ENCODE measurements at regions not wholly inside any gene's neighbourhood (a gene's known extent, or its start where the extent isn't known, plus 50 kb on each side); places are given as distances from the start of the nearest gene placed in this dataset.
A peak's percentile ranks its signal among the peaks of the same experiment; 100 is the strongest.
"Not testable (repeated sequence)": the region's sequence is repeated elsewhere in the genome, so short reads cannot be mapped to it uniquely, and the experiment has no call there.

DNA sequence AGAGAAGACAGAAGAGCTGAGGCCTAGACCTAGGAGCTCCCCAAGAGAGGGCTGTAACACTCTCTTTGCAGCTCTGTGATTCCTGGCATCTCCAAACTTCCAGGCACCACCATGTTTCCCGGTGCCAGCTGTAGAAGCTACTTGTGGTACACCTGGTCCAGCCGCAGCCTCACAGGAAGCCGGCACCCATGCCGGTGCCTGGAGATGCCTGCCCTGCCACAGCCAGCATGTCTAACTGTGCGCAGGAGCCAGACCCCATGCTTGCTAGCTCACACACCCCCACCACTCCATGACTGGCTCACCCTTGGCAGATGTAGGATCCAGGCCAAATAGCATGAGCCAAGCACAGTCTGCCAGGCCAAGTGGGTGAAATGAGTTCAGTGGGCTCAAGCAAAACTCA lies 211.7 kb upstream of the GNAI1 start:
- H3K36me3 Mint-ChIP-seq (ENCODE audit: low read depth): no peaks in the 10 kb centered on the region
- H3K4me1 Mint-ChIP-seq: no peaks in the 10 kb centered on the region
- DNase-seq: no peak
- ChIA-PET CTCF (no interaction called here), POLR2A (no interaction called here)
- H3K9me3 Mint-ChIP-seq: peaks cover 5% of the 10 kb centered on the region
- H3K27ac Mint-ChIP-seq: no peak overlapping the region
- H3K4me3 Mint-ChIP-seq: no peak overlapping the region
- no peaks in the 10 kb centered on the region for H3K27me3 Mint-ChIP-seq

DNA sequence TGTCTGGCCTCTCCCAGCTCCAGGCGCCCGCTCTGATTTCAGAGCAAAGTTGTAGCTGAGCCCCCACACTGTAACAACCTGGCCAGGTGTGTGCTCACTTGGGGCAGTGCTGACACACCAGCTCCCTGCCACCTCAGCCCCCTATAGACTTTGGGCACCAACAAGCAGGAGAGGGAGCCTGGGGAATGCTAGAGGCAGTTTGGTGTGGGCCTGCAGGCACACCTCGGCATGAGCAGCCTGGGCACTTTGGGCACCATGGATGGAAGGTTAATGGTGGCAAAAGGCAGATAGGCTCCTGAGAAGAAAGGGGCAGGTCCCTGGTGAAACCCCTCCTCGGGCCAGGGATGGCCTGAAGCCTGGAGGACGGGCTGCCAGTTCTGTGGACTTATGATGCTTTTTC lies 212.7 kb upstream of the GNAI1 start:
- H3K9me3 Mint-ChIP-seq: peaks cover 5% of the 10 kb centered on the region
- CTCF ChIA-PET: no interaction called here
- POLR2A ChIA-PET: no interaction called here
- H3K27me3 Mint-ChIP-seq: no peaks in the 10 kb centered on the region
- no peaks in the 10 kb centered on the region for H3K36me3 Mint-ChIP-seq (ENCODE audit: low read depth)
- DNase-seq: no peak
- no peak overlapping the region for H3K4me3 Mint-ChIP-seq
- H3K27ac Mint-ChIP-seq: no peak overlapping the region
- H3K4me1 Mint-ChIP-seq: no peaks in the 10 kb centered on the region

DNA sequence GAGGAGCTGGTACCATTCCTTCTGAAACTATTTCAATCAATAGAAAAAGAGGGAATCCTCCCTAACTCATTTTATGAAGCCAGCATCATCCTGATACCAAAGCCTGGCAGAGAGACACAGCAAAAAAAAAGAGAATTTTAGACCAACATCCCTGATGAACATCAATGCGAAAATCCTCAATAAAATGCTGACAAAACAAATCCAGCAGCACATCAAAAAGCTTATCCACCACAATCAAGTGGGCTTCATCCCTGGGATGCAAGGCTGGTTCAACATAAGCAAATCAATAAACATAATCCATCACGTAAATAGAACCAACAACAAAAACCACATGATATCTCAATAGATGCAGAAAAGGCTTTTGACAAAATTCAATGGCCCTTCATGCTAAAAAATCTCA lies 216.0 kb upstream of the GNAI1 start:
- H3K36me3 Mint-ChIP-seq (ENCODE audit: low read depth); DNase-seq; H3K4me3 Mint-ChIP-seq; H3K27ac Mint-ChIP-seq; CTCF ChIA-PET; H3K9me3 Mint-ChIP-seq; H3K27me3 Mint-ChIP-seq; POLR2A ChIA-PET: not testable (repeated sequence)
- peaks cover 11% of the 10 kb centered on the region for H3K4me1 Mint-ChIP-seq

DNA sequence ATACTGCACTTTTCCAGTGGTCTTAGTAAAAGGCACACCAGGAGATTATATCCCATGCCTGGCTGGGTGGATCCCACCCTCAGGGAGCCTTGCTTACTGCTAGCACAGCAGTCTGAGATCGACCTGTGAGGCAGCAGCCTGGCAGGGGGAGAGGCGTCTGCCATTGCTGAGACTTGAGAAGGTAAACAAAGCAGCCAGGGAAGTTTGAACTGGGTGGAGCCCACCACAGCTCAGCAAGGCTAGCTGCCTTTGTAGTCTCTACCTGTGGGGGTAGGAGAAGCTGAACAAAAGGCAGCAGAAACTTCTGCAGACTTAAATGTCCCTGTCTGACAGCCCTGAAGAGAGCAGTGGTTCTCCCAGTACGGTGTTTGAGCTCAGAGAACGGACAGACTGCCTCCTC lies 219.3 kb upstream of the GNAI1 start:
- H3K27me3 Mint-ChIP-seq; H3K9me3 Mint-ChIP-seq; POLR2A ChIA-PET; CTCF ChIA-PET; DNase-seq; H3K36me3 Mint-ChIP-seq (ENCODE audit: low read depth); H3K4me3 Mint-ChIP-seq: not testable (repeated sequence)
- Mint-ChIP-seq H3K4me1 (peaks cover 37% of the 10 kb centered on the region), H3K27ac (peak overlapping the region; percentile 51)

DNA sequence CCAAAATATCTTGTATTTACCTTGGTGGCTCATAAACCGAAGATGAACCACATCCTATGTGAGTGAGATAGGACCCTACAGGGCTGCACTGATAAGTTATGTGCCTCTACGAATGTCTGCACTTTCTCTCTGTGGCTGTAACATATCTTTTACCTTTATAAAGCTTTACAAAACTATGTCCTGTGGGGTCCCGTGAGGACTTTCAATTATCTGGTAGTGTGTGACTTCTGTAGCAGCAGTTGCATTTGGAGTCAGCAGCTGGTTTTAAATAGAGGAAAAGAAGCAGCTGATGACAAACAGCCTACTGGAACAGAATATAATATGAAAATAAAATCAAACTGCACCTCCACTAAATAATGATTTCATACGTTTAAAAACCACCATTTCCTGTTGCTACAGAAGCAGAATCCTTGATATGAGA lies 222.4 kb upstream of the GNAI1 start:
- DNase-seq: peak; percentile 18
- H3K27ac Mint-ChIP-seq: peak overlapping the region; percentile 89
- no peaks in the 10 kb centered on the region for H3K9me3 Mint-ChIP-seq
- peak overlapping the region; percentile 28 for H3K4me3 Mint-ChIP-seq
- H3K36me3 Mint-ChIP-seq (ENCODE audit: low read depth): no peaks in the 10 kb centered on the region
- peaks cover 4% of the 10 kb centered on the region for H3K27me3 Mint-ChIP-seq
- peaks cover 52% of the 10 kb centered on the region for H3K4me1 Mint-ChIP-seq
- POLR2A ChIA-PET: no interaction called here
- CTCF ChIA-PET: no interaction called here

DNA sequence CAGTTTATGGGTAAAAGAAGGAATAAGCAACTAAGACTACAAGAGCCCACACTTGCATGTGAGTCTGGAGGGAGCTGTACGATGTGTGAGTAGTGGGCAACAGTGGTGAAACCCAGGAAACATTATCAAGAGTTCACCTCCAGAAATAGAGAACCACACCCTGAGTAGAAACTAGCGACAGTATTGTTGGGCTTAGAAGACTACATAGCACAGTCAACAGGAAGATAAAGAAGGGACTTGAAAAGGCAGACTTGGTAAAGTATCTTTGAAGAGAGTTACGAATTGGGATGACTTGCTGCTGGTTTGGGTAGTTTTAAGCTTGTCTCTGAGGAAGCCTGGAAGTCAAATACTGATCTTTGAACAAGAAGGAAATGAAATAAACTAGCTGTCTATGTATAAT lies 223.2 kb upstream of the GNAI1 start:
- Mint-ChIP-seq H3K36me3 (ENCODE audit: low read depth) (no peaks in the 10 kb centered on the region), H3K9me3 (no peaks in the 10 kb centered on the region), H3K4me1 (peaks cover 51% of the 10 kb centered on the region), H3K27ac (peak overlapping the region; percentile 89), H3K27me3 (peaks cover 4% of the 10 kb centered on the region), H3K4me3 (peak overlapping the region; percentile 28)
- no peak for DNase-seq
- POLR2A ChIA-PET: no interaction called here
- CTCF ChIA-PET: no interaction called here

DNA sequence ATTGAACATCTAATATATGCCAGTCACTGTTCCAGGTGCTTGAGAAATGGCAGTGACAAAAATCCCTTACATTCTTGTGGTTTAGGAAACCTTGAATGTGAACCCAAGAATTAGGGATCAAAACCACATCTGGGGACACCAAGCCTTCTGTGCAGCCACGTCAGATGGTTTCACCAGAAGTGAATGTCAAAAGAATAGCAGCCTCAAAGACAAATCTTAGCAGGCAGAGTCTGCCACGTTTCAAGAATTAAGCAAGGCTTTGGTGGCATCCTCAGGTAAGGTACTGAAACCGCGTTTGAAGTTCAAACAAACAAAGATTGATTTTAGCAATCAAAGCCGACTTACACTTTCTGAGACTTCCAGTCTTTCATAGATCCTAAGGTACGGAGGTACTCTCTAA lies 225.5 kb upstream of the GNAI1 start:
- H3K36me3 Mint-ChIP-seq (ENCODE audit: low read depth): no peaks in the 10 kb centered on the region
- CTCF ChIA-PET: no interaction called here
- POLR2A ChIA-PET: no interaction called here
- H3K9me3 Mint-ChIP-seq: no peaks in the 10 kb centered on the region
- no peak overlapping the region for H3K4me3 Mint-ChIP-seq
- no peak overlapping the region for H3K27ac Mint-ChIP-seq
- H3K27me3 Mint-ChIP-seq: peaks cover 2% of the 10 kb centered on the region
- peak; percentile 14 for DNase-seq
- peaks cover 42% of the 10 kb centered on the region for H3K4me1 Mint-ChIP-seq

DNA sequence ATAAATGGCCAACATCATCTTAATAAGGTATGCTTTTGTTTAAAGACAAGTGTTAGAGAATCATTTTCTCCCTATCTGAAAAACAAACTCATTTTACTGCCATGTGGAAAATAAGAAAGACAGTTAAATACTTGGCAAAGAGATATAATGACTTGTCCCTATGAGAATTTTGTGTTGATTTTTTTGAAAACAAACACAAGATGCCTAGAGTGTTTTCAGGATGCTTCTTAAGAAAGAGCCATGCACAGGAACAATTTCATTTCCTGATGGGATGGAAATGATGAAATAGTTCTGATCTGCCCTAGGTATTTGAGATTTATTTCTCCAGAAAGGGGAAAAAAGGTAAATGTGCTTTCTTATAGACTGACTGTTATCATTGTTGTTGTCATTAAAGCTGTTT lies 237.5 kb upstream of the GNAI1 start:
- no peaks in the 10 kb centered on the region for H3K27me3 Mint-ChIP-seq
- POLR2A ChIA-PET: no interaction called here
- H3K9me3 Mint-ChIP-seq: no peaks in the 10 kb centered on the region
- H3K27ac Mint-ChIP-seq: no peak overlapping the region
- CTCF ChIA-PET: no interaction called here
- no peaks in the 10 kb centered on the region for H3K4me1 Mint-ChIP-seq
- no peak overlapping the region for H3K4me3 Mint-ChIP-seq
- DNase-seq: no peak
- H3K36me3 Mint-ChIP-seq (ENCODE audit: low read depth): no peaks in the 10 kb centered on the region

DNA sequence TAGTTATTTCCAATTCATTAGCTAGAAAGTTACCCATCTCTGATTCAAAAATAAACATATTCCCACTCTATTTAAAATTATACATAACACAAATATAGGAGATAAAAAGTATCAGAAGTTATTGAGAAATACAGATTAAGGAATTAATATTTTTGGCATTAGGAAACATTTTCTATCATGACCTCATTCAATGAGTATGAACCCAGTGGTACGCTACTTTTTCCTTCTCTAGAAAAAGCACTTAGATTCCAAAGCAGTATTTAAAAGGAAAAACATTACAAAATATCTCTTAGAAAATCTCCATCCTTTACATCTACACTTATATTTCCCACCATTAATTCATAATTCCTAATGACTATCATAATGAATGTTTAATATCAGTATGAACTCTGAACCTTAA lies 240.6 kb upstream of the GNAI1 start:
- Mint-ChIP-seq H3K4me1 (no peaks in the 10 kb centered on the region), H3K9me3 (no peaks in the 10 kb centered on the region), H3K36me3 (ENCODE audit: low read depth) (no peaks in the 10 kb centered on the region), H3K27me3 (peaks cover 2% of the 10 kb centered on the region), H3K4me3 (no peak overlapping the region), H3K27ac (no peak overlapping the region)
- ChIA-PET POLR2A (no interaction called here), CTCF (no interaction called here)
- DNase-seq: no peak

DNA sequence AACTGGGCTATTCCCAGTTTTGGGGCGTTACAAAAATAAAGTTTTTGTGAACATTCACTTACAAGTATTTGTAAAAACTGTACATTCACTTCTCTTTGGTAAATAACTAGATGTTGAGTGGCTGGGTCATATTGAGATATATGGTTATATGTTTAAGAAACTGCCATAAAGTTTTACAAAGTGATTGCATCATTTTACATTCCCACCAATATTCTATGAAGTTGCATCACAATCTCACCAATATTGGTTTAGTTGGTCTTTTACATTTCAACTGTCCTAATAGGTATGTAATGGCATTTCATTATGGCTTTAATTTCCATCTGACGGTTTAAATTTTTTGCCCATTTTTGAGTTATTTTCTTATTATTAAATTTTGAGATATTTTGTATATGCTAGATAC lies 251.7 kb upstream of the GNAI1 start:
- Mint-ChIP-seq H3K4me3 (no peak overlapping the region), H3K4me1 (no peaks in the 10 kb centered on the region), H3K27ac (no peak overlapping the region), H3K9me3 (no peaks in the 10 kb centered on the region), H3K27me3 (no peaks in the 10 kb centered on the region), H3K36me3 (ENCODE audit: low read depth) (no peaks in the 10 kb centered on the region)
- ChIA-PET POLR2A (no interaction called here), CTCF (no interaction called here)
- no peak for DNase-seq

DNA sequence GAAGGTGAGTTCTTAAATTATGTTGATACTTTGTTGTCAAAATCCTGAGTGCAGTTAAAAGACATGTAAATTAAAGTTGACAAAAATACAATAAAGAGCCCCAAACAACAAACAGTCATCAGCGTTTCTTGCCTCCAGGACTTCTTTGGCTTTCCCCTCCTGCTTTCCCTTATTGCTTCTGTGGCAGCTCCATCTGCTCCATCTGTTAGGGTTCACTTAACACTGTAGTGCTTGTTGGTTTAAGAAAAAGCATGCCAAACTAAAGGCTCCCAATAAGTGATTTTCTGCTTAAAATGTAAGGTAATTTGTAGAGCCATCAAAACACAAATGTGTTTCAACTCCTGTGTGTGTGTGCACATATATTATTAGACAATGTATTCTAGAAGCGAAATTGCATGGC lies 254.3 kb upstream of the GNAI1 start:
- Mint-ChIP-seq H3K4me1 (no peaks in the 10 kb centered on the region), H3K36me3 (ENCODE audit: low read depth) (no peaks in the 10 kb centered on the region), H3K27me3 (no peaks in the 10 kb centered on the region), H3K4me3 (no peak overlapping the region), H3K27ac (no peak overlapping the region), H3K9me3 (no peaks in the 10 kb centered on the region)
- no peak for DNase-seq
- POLR2A ChIA-PET: no interaction called here
- CTCF ChIA-PET: no interaction called here

DNA sequence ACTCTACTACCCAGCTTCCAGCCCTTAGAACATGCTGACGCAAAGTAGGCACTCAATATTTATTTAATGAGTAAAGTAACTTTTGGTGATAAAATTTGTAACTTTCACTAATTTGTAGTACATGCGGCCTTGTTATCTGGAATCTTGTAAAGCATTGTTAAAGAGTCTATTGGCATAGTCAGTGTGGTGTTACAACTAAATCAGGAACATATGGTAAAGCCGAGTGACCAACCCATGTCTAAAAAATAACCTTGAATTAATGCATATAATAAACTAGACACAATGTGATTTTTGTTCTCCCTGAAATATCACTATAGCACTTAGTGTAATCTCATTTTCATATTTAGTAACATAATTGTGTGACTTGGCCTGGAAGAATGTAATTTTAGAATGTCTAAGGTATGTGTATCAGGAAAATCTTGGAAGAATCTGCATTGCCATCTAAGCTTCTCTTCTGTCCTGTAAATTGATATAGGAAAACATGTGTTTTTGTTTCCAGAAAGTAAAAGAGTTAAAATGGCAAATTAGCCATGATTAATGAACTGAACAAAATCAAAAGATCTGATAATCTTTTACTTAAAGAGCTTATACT lies 256.7 kb upstream of the GNAI1 start:
- DNase-seq: no peak
- no peaks in the 10 kb centered on the region for H3K27me3 Mint-ChIP-seq
- ChIA-PET POLR2A (no interaction called here), CTCF (no interaction called here)
- no peaks in the 10 kb centered on the region for H3K4me1 Mint-ChIP-seq
- H3K4me3 Mint-ChIP-seq: no peak overlapping the region
- no peaks in the 10 kb centered on the region for H3K9me3 Mint-ChIP-seq
- H3K36me3 Mint-ChIP-seq (ENCODE audit: low read depth): no peaks in the 10 kb centered on the region
- H3K27ac Mint-ChIP-seq: no peak overlapping the region

DNA sequence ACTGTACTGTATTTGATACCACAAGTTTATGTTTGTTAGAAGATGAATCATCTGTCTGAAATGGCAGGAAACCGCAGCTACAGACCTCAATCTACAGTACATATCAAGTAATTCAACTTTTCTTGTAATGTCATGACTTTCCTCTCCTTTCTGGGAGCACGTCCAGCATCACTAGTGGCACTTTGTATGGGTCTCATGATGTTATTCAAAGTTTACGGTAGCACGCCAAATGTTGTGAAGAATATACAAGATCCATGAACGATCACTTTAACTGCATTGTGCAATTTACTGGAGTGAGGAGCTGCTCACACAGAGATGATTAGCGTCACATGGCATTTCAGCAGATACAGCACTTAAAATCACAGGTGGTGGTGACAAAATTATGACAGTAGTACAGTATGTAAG lies 257.8 kb upstream of the GNAI1 start:
- ChIA-PET CTCF (no interaction called here), POLR2A (no interaction called here)
- Mint-ChIP-seq H3K9me3 (no peaks in the 10 kb centered on the region), H3K36me3 (ENCODE audit: low read depth) (no peaks in the 10 kb centered on the region), H3K27me3 (no peaks in the 10 kb centered on the region), H3K4me3 (no peak overlapping the region), H3K4me1 (no peaks in the 10 kb centered on the region), H3K27ac (no peak overlapping the region)
- DNase-seq: no peak

DNA sequence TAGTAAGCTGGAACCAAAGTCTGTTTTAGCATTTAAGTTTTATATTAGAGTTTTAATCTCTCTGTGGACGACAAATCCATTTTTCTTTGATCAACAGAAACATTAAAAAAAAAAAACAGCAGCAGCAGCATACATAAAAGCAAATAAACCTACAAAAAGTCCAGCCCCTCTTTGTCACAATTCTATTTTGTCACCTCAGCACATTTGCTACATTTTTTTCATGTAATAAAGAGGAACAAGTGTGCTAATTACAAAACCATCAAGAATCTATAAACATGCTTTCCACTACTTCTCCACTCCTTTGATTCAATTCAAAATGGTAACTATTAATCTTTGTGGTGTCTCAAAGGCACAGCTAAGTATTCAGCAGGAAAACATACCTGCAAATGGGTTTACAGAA lies 259.8 kb upstream of the GNAI1 start:
- Mint-ChIP-seq H3K27ac (no peak overlapping the region), H3K9me3 (no peaks in the 10 kb centered on the region), H3K36me3 (ENCODE audit: low read depth) (no peaks in the 10 kb centered on the region), H3K4me3 (no peak overlapping the region), H3K4me1 (no peaks in the 10 kb centered on the region), H3K27me3 (no peaks in the 10 kb centered on the region)
- DNase-seq: no peak
- POLR2A ChIA-PET: no interaction called here
- CTCF ChIA-PET: no interaction called here

DNA sequence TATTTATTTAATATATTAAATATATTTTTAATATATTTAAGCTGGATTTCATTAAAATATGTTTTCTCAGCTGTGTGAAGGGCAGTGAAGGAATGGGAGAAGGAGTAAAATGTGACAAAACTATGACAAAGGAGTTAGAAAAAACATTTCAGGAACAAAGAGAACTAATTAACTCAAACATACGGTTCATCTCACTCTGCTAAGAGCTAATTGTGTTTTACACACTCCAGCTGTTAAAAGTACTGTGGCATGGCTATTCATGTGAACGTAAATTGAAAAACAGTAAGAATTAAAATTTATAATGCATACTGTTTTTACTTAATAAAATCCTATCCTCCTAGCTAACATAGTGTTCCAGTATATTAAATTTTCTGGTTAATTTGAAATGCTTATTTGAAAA lies 262.5 kb upstream of the GNAI1 start:
- no peaks in the 10 kb centered on the region for H3K9me3 Mint-ChIP-seq
- H3K4me3 Mint-ChIP-seq: no peak overlapping the region
- no peak overlapping the region for H3K27ac Mint-ChIP-seq
- DNase-seq: no peak
- CTCF ChIA-PET: no interaction called here
- POLR2A ChIA-PET: no interaction called here
- no peaks in the 10 kb centered on the region for H3K27me3 Mint-ChIP-seq
- no peaks in the 10 kb centered on the region for H3K36me3 Mint-ChIP-seq (ENCODE audit: low read depth)
- H3K4me1 Mint-ChIP-seq: peaks cover 3% of the 10 kb centered on the region

All from activated CD4-positive, alpha-beta T cell treated with anti-CD3 and anti-CD28 coated beads, Interleukin-2, amount 10 ng/mL, durations not matched to agents 7 days and 5 days (primary cell).